Neural crest cell (in vitro differentiated cells): ENCODE measurements at regions not wholly inside any gene's neighbourhood (a gene's known extent, or its start where the extent isn't known, plus 50 kb on each side); places are given as distances from the start of the nearest gene placed in this dataset.

Source experiments
- DNase-seq: peaks from one replicate; pipeline ENCODE4 v3.0.0; 2021; ENCODE audit warnings: low read depth, mixed read lengths, low spot score
- H3K27ac Mint-ChIP-seq: one replicate; pipeline ENCODE4 v1.8.0; 2021; ENCODE audit warnings: mild to moderate bottlenecking, mixed read lengths; ENCODE audit not compliant: unreplicated experiment
- H3K27me3 Mint-ChIP-seq: 2 replicates; pipeline ENCODE4 v1.8.0; 2021; ENCODE audit warnings: low read depth, mild to moderate bottlenecking, mixed read lengths
- H3K36me3 Mint-ChIP-seq: 2 replicates; pipeline ENCODE4 v1.8.0; 2021; ENCODE audit warnings: low read depth, mild to moderate bottlenecking, mixed read lengths
- H3K4me1 Mint-ChIP-seq: 2 replicates; pipeline ENCODE4 v1.8.0; 2021; ENCODE audit warnings: mixed read lengths
- H3K4me3 Mint-ChIP-seq: one replicate; pipeline ENCODE4 v1.8.0; 2021; ENCODE audit warnings: mild to moderate bottlenecking, mixed read lengths
- H3K9me3 Mint-ChIP-seq: 2 replicates; pipeline ENCODE4 v1.8.0; 2021; ENCODE audit warnings: mixed read lengths
- TF ChIP-seq, protein P1 (sequence below): fragments of 200-600 bp; sonication (generic); conservative IDR thresholded peaks from 2 replicates; pipeline ENCODE4 v1.5.0; 2021; ENCODE audit warnings: antibody characterized with exemption, mild to moderate bottlenecking

DNA sequence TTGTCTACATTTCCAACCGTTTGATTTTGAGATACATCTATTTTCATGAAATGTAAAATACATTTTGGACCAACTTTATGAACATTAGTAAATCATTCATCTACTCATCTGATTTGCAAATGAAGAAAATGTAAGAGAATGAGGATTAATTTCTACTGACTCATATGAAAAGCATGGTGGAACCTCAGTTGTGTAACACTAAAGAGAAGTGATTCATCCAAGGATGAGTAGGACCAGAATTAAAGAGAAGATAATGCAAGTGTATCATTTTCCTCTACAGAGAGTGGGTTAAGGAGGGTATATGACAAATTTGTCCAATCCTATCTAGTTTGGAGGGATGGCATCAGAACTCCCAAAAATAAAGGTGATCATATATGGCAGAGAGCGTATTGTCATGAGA is 1967.6 kb downstream of the MRPL39 start:
- no peak for DNase-seq
- Mint-ChIP-seq H3K27ac (no peak overlapping the region), H3K36me3 (no peaks in the 10 kb centered on the region), H3K4me1 (no peaks in the 10 kb centered on the region), H3K27me3 (no peaks in the 10 kb centered on the region), H3K4me3 (no peak overlapping the region), H3K9me3 (peaks cover 2% of the 10 kb centered on the region)
- TF ChIP-seq, protein P1, sequence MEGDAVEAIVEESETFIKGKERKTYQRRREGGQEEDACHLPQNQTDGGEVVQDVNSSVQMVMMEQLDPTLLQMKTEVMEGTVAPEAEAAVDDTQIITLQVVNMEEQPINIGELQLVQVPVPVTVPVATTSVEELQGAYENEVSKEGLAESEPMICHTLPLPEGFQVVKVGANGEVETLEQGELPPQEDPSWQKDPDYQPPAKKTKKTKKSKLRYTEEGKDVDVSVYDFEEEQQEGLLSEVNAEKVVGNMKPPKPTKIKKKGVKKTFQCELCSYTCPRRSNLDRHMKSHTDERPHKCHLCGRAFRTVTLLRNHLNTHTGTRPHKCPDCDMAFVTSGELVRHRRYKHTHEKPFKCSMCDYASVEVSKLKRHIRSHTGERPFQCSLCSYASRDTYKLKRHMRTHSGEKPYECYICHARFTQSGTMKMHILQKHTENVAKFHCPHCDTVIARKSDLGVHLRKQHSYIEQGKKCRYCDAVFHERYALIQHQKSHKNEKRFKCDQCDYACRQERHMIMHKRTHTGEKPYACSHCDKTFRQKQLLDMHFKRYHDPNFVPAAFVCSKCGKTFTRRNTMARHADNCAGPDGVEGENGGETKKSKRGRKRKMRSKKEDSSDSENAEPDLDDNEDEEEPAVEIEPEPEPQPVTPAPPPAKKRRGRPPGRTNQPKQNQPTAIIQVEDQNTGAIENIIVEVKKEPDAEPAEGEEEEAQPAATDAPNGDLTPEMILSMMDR: no peak

DNA sequence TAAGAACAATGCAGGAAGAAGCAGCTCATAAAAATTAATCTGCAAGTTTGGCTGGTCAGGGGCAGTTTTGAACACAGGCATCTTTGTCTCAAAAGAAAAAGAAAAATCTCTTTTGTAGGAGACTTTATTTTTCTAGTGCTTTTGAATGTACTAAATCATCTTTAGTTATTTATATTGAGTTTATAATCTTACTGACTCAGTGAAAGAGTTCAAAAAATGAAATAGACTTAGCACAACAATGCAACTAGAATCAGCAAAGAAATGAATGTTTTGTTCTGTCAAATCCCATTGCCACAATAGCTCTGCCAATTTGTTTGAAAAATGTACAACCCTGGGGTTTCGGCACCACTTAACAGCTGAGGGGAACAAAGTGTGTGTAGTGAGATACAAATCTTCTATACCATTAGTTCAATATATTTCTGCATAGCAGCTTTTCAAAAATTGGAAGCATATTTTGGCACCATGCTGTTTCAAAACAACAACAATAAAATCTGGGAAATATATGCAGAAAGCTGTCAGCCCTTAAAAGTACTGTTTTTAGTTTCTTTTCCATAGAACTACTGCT is 1969.1 kb downstream of the MRPL39 start:
- H3K4me3 Mint-ChIP-seq: no peak overlapping the region
- H3K27me3 Mint-ChIP-seq: no peaks in the 10 kb centered on the region
- H3K9me3 Mint-ChIP-seq: peaks cover 2% of the 10 kb centered on the region
- TF ChIP-seq, protein P1: no peak
- H3K27ac Mint-ChIP-seq: no peak overlapping the region
- no peaks in the 10 kb centered on the region for H3K4me1 Mint-ChIP-seq
- no peak for DNase-seq
- no peaks in the 10 kb centered on the region for H3K36me3 Mint-ChIP-seq

DNA sequence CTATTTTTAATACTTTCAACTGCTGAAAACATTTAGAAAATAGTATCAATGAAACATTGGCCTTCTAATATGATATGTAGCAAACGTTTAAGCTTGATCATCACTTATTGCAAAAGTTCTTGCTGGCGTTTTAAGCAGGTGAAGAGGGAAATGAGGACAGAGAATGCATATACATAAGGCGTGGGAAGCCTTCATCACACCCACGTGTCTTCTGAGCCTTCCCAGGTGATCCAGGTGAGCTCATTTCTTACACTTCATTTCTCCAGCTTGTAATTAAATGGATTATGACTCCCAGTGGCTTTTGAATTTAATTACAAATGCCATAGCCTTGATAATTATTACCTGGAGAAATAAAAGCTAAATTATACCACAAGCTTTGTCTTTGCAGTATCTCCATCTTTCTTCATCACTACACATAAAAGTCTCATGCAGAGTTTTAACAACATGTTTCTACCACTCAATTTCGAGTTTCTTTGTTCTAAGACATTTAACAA is 1973.8 kb downstream of the MRPL39 start:
- no peaks in the 10 kb centered on the region for H3K27me3 Mint-ChIP-seq
- no peak overlapping the region for H3K4me3 Mint-ChIP-seq
- H3K36me3 Mint-ChIP-seq: no peaks in the 10 kb centered on the region
- H3K9me3 Mint-ChIP-seq: no peaks in the 10 kb centered on the region
- TF ChIP-seq, protein P1: no peak
- no peak overlapping the region for H3K27ac Mint-ChIP-seq
- H3K4me1 Mint-ChIP-seq: no peaks in the 10 kb centered on the region
- no peak for DNase-seq

DNA sequence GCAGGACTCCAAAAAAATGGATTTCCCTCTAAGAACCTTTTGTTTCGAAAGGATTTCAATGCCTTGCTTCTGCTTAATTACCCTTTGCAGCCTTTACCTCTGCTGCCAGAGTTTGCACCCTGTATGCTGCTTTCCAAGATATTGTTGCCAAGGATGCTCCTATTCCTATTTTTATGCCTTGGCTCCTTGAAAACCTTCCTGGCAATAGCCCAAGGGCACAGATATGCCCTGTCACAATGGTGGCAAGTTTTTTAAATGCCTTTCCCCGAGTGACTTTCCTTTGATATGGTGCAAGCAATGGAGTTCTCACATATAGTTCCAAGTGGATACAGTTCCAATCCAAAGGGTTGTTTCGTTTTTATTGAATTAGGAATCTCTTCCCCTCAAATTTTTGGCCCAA is 1983.0 kb downstream of the MRPL39 start:
- Mint-ChIP-seq H3K36me3 (no peaks in the 10 kb centered on the region), H3K27me3 (no peaks in the 10 kb centered on the region), H3K9me3 (peaks cover 3% of the 10 kb centered on the region), H3K27ac (no peak overlapping the region), H3K4me1 (no peaks in the 10 kb centered on the region), H3K4me3 (no peak overlapping the region)
- DNase-seq: no peak
- TF ChIP-seq, protein P1: no peak

DNA sequence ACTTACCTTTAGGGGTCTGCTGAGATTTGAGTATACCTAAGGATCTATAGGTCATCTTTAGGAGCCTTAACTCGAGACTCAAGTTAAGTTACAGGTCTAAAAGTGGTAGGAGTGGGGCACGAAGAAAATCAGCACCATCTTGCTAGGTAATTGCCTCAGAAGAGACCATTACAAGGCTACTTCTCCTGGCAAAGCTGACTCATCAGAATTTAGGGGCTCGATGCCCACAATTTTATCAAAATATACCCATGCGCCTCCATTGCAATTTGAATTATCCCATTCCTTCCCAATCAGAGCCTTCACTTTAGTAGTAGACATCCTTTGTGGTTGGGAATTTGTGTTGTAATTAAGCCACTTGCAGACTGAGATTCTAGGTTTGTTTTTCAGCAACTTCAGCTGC is 1994.3 kb downstream of the MRPL39 start:
- H3K27ac Mint-ChIP-seq: no peak overlapping the region
- no peak overlapping the region for H3K4me3 Mint-ChIP-seq
- TF ChIP-seq, protein P1: no peak
- no peaks in the 10 kb centered on the region for H3K27me3 Mint-ChIP-seq
- no peaks in the 10 kb centered on the region for H3K4me1 Mint-ChIP-seq
- H3K9me3 Mint-ChIP-seq: peaks cover 3% of the 10 kb centered on the region
- DNase-seq: no peak
- H3K36me3 Mint-ChIP-seq: no peaks in the 10 kb centered on the region
